ENCODE measurements at regions not wholly inside any gene's neighbourhood (a gene's known extent, or its start where the extent isn't known, plus 50 kb on each side); places are given as distances from the start of the nearest gene placed in this dataset.

DNA sequence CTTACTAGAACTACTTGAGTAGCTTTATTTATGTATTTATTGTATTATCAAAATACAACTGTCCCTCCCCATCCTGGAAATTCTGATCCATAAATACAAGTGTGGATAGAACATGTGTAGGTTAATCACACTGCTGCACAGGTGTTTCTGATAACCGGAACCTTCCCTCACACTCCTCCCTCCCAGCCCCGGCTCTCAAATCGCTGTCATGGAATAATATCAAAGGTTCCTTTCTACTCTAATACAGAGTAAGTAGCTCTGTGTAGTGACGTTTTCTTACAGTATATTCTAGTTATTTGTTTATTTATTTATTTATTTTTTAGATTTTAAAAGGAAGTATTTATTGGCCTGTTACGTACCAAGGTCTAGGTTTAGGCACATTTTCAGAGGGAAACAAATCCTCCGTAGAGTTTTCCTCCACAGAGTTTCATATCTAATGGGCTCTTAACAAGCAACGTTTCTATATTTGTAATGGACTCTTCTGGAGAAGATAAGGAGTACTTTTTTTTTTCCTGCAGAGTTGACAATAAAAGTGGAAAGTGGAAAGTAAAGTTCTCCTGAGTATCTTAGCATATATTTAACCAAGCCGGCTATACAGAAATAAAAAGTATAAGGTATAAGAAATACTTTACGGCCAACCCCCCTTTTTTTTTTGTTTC lies 129.0 kb upstream of the CARD18 start:
- DNase-seq (ENCODE audit: missing footprints) (no peak), ATAC-seq (no peak)
- intact Hi-C loops (cut with DNase I): no loop called here

DNA sequence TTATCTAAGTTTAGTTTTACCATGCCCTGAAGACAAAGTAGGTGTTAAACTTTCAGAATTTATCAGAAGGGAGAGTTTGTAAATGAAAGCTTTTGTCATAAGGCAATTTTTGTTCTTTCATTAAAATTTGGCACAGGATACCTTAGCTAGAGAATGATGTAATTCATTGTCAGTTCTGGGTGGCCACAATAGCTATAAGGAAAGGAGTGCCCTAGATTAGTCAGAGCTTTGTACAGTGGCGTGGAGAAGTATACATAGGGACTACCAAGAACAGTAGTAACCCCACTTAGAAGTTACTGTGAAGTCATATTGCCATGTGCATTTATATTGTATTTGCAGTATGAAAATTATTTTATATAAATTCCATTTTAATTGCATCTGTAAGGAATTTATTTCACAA lies 126.3 kb upstream of the CARD18 start:
- DNase-seq (ENCODE audit: missing footprints) (no peak), ATAC-seq (no peak)
- intact Hi-C loops (cut with DNase I): no loop called here

DNA sequence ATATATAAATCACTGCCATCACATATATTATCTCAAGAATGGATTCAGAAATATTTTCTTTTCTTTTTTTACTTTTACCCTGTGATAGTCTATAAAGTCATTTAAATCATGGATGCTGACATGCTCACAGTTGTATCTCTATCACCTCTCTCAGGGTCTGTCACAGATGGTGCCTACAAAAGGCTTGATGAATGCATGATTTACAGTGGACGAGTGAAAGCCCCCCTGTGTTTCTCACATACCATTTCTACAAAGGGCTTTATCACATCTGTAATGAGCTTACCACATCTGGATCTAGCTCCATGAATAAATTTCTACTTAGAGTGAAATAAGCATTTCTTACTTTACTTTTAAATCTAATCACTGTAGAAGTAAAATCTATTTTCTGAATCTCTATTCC lies 121.4 kb upstream of the CARD18 start:
- intact Hi-C loops (cut with DNase I): no loop called here
- DNase-seq (ENCODE audit: missing footprints) (no peak), ATAC-seq (no peak)

DNA sequence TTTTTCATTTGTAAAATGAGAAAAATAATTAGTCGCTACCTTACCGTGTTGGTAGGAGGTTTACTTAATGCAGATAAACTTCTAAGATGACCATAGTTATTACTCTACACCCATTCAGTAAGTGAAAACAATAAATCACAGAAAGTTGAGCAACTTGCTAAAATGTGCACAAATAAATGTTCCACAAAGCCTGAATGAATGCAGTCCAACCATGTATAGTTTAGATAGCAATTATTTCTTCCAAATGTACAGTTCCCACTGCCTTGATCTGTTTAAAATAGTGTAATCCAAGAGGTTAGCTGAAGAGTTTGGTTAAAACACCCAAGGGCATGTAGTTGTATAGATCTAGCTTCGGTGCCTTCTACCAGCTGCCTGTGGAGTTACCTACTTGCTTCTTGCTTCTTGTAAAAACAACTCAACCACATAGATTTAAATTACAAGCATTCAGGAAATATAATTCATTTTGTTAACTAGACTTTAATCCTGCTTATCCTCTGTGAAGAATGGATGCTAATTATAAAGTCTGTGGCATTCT lies 106.3 kb upstream of the CARD18 start:
- intact Hi-C loops (cut with DNase I): no loop called here

DNA sequence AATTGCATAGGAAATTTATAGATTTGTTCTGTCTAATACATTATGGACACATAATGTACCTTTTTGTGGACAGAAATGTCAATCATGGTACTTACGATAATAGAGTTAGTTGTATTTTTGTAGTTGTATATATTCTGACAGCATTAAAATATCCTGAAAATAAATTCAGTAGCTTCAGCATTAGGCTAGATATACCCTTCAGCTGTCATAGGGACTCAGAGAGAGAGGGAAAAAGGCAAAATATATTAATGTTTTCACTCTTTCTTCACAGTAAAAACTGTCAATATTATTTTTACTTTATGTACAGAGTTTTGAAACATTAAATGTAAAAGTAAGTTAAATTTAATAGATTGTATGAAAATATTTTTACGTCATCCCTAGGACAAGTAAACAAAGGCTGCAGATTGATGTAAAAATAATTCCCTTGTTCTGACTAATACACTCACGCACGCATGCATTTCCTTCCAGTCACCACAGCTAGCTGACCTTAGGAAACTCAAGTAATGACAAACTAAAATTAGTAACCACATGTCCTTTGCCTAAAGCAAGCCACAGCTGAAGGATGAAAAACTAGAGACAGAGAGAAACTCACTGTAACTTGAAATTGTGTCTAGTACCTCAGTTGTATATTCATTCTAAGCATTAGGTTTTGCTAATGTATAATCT lies 104.7 kb upstream of the CARD18 start:
- peak; percentile 80 for ATAC-seq
- intact Hi-C loops (cut with DNase I): no loop called here
- no peak for DNase-seq (ENCODE audit: missing footprints)

More for the DNA sequence above, 106.3 kb upstream of the CARD18 start:
- no peak for DNase-seq (ENCODE audit: missing footprints)
- ATAC-seq: no peak

DNA sequence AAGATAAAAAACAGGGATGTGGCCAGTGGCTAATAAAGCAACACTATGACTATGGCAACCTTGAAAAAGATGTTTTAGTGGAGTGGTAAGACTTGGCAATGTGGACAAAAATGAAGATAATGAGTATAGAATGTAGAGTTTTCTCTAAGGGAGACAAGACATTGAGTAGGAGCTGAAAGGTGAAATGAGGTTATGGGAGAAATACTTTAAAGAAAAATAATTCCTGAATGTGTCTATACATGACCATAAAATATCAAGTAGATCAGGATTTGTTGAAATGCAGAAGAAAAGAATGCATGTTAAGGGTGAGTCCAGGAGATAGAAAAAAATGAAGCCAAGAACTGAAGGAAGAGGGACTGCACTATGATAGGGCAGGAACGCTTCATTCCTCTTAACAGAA lies 101.6 kb upstream of the CARD18 start:
- intact Hi-C loops (cut with DNase I): no loop called here
- DNase-seq (ENCODE audit: missing footprints) (no peak), ATAC-seq (no peak)

DNA sequence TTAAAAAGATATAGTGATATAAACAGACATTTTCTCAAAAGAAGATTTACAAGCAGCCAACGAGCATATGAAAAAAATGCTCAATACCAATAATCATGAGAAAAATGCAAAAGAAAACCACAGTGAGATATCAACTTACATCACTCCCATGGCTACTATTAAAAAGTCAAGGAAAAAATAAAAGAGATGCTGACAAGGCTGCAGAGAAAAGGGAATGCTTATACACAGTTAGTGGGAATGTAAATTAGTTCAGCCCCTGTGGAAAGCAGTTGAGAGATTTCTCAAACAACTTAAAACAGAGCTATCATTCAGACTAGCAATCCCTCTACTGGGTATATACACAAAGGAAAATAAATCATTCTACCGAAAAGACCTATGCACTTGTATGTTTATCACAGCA lies 97.1 kb upstream of the CARD18 start:
- no peak for DNase-seq (ENCODE audit: missing footprints)
- intact Hi-C loops (cut with DNase I): no loop called here
- no peak for ATAC-seq

DNA sequence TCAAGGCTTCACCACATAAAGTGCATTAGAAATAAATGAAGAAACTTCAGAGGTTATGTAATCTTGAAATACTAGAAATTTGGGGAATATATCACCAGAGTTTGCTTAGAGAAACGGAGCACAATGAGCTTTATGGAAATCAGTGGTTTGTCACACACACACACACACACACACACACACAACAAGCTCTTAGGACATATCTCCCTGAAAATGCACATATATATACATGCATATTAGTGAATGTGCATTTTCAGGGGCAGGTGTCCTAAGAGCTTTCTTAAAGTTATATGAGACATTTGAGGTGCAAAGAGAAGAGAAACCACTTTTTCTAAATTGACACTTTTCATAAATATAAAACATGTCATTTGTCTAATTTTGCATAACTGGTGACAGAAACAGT lies 93.7 kb upstream of the CARD18 start:
- DNase-seq (ENCODE audit: missing footprints): no peak
- ATAC-seq: no peak
- intact Hi-C loops (cut with DNase I): no loop called here

DNA sequence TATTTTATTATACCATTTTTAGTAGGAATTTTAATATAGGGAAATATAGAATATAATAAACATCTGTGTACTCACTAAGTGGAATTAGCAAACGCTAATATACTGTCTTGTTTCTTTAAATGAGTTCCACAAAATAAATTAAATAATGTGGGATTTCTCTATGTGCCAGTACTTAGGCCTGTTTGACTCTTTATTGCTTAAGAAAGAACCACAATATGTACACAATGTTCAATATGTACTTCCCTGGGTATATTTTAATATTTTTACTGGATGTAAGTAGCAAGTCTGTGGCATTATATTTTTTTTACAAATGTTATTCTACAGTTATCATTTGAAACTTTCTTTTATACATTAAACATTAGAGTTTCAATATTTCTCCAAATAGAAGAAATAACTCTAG lies 92.5 kb upstream of the CARD18 start:
- intact Hi-C loops (cut with DNase I): no loop called here
- DNase-seq (ENCODE audit: missing footprints): no peak
- ATAC-seq: no peak

DNA sequence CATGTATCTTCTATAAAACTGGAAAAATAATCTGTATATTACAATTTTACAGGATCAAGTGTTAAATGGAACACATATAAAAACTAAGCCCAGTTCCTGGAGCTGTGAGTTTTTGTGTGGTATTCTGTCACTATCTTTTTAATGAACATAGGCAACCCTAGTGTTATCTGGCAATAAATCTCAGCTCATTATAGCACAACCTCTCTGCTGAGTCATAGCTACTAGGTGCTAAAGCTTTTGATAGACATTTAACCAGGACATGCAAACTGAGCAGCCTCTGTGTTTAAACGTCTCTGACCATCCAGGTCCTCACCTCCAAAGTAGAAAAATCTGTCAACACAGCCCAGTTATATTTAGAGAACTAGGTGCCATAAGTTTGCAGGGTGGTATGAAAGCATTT lies 91.0 kb upstream of the CARD18 start:
- ATAC-seq (no peak), DNase-seq (ENCODE audit: missing footprints) (no peak)
- intact Hi-C loops (cut with DNase I): no loop called here

DNA sequence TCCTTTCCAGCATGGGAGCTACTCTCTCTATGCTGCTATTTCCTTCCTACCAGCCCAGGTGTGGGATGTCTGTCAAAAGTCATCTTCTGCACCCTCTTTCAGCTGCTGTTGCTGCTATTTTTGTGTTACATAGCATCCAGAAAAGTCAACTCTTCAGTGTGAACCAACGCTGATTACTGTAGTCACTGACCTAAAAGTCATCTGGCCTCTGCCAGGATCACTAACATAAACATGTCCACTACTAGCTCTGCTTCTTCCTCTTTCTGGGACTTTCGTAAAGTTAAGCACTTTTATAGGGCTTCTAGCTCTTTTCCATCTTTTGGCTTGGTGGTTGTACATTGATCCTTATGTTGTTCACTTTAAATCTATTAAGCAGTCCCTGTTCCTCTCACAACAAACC lies 90.2 kb upstream of the CARD18 start:
- DNase-seq (ENCODE audit: missing footprints): no peak
- intact Hi-C loops (cut with DNase I): no loop called here
- ATAC-seq: no peak

DNA sequence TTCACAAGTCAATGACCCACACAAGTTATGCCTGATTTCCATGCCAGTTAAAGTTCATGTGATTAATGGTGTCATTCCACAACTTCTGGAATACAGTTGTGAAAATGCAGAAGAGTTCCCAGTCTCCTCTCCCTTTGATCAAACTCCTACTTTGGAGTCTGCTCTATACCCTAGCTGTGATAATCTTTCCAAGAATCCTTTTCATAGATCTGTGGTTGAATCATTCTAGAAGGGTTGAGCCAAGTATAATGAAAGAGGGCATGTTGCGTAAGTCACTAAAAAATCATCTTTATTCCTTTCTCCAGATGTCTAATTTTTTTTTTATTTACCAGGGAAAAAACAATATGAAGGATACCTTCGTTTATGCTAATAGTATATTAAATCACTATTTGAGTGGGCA lies 89.7 kb upstream of the CARD18 start:
- ATAC-seq: no peak
- no peak for DNase-seq (ENCODE audit: missing footprints)
- intact Hi-C loops (cut with DNase I): no loop called here

DNA sequence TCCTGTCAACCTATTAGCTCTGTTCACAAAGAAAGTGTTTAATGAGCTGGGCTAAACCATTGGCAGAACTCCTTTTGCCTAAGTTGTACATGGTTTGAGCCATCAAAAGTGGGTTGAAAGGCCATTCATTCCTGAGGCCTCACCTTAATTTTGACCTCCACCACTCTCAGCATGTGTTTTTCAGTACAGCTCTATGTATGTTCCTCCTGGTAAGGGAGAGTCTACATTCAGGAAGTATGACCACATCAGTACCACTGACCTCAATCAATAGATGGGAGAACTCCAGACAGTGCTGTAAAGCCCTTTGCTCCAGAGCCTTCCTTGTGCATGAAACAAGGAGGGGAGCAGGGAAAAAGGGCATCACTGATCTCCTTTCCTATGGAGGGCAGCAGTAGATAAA lies 87.8 kb upstream of the CARD18 start:
- DNase-seq (ENCODE audit: missing footprints) (no peak), ATAC-seq (no peak)
- intact Hi-C loops (cut with DNase I): no loop called here

DNA sequence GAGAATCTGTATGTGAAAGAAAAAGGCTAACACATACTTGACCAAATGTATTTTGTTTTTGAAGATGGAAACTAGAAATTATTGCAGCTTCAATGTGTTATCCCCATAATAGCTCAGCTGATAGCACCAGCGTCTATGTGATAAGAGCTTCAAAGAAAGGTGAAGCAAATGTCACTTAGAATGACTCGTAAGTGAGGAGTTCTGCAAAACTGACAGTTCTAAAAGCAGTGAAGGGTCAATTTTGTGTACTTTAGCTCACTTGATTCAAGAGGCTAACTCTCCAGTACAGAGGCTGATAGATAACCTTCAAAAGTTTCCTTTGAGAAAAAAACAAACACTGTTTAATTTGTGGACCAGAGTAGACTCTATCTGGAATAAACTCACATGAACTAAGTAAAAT lies 87.2 kb upstream of the CARD18 start:
- intact Hi-C loops (cut with DNase I): no loop called here
- no peak for ATAC-seq

DNA sequence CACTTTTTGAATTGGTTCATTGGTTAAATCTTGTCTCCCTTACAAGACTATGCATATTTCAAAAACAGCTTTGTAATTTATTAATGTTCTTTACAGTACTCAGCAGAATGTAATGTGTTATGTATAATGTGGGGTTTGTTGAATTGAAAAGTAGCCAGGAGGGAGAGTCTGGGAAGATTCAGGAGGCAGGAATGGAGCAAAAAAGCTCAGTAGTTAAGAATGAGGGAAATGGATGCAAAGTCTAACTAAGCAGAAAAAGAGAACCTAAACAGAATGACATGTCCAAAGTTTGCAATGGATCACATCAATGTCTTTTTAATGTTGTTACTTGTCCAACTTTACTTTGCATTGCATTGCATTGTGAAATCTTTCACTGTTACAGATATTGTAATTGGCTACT lies 86.5 kb upstream of the CARD18 start:
- ATAC-seq: no peak
- intact Hi-C loops (cut with DNase I): no loop called here

More for the DNA sequence above, 87.2 kb upstream of the CARD18 start:
- DNase-seq (ENCODE audit: missing footprints): no peak

DNA sequence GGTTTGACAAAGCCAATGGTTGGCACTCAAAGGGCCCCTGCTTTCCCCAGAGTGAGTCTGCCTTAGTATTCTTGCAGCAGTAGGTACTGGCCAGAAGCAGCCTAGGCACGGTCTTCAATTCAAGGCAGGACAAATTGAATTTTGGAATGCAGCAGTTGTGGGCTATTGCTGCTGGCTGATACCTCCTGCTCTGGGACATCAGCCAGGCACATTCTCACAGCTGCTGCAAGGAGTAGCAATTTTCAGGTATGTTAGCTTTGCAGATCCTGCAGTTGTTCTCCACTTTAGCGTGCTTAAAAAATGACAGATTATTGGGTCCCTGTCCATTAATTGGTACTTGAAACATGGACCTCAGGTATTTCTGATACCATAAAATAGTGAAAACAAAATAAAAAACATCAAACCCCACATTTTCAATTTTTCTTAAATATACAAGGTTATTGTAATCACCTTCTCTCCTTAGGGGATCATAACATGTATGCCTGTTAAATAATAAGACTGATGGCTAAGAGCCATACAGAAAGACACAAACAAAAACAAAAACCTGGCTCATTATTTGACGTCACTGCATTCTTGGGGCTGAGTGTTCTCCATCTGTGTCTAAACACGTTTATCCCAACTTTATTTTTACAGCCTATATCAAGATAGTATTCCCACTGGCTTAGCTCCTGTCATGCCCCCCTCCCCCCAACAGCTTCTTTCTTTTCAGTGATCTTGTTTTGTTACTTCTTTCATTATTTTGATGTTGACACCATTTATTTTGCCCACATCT lies 85.1 kb upstream of the CARD18 start:
- ATAC-seq (no peak), DNase-seq (ENCODE audit: missing footprints) (no peak)
- intact Hi-C loops (cut with DNase I): no loop called here

More for the DNA sequence above, 86.5 kb upstream of the CARD18 start:
- DNase-seq (ENCODE audit: missing footprints): no peak

DNA sequence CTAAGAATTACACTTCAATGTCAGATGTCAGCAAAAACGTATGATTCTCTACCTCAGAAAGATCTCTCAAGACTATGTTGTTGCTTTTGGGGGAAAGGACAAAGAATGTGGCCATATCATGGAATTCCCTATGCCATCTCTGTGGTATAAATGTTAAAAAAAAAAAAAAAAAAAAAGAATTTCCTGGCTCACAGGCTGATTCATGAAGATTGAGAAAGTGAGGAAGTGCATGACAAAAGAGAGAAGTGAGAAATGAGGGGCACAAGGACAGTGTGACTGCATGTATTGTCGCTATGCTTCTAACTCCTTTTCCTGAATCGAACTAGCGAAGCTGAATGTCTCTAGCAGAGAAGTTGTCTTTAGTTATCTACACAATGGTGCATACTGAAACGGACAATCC lies 80.6 kb upstream of the CARD18 start:
- intact Hi-C loops (cut with DNase I): no loop called here
- no peak for ATAC-seq
- DNase-seq (ENCODE audit: missing footprints): no peak

DNA sequence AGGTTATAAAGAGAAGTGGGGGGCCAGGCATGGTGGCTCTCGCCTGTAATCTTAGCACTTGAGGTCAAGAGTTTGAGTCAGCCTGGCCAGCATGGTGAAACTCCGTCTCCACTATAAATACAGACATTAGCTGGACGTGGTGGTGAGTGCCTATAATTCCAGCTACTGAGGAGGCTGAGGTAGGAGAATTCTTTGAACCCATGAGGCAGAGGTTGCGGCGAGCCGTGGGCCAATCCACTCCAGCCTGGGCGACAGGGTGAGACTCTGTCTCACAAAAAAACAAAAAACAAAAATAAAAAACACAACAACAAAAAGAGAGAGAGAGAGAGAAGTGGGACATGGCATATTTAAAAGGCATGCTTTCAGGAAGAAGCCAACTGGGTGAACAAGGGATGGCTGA lies 80.1 kb upstream of the CARD18 start:
- intact Hi-C loops (cut with DNase I): no loop called here
- DNase-seq (ENCODE audit: missing footprints): no peak

DNA sequence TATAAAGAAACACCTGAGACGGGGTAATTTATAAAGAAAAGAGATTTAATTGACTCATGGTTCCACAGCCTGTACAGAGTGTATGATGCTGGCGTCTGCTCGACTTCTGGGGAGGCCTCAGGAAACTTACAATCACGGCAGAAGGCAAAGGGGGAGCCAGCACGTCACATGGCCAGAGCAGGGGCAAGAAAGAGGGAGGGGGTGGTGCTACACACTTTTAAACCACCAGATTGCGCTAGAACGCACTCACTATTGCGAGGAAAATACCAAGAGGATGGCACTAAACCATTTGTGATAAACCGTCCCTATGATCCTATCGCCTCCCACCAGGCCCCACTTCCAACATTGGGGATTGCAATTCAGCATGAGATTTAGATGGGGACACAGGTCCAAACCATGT lies 79.7 kb upstream of the CARD18 start:
- DNase-seq (ENCODE audit: missing footprints) (no peak), ATAC-seq (no peak)
- intact Hi-C loops (cut with DNase I): no loop called here

More for the DNA sequence above, 80.1 kb upstream of the CARD18 start:
- no peak for ATAC-seq

DNA sequence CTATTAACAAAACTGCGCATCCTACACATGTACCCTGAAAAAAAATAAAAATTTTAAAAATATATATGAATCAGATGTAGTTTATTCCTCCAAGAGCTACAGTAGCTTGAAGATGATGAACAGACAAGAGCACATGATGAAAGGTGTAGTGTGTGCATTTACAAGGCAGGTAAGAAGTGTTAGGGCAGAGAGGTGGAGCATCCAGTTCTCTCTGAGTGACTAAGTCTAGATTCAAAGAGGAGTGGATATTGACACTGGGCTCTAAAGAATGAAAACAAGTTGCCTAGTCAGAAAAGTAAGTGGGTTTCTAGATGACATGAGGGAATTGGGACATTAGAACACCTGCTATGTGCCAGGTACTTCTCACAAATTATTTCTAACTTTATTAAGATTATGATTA lies 76.0 kb upstream of the CARD18 start:
- no peak for DNase-seq (ENCODE audit: missing footprints)
- ATAC-seq: no peak
- intact Hi-C loops (cut with DNase I): no loop called here
